NCI-H82 (cell line): ENCODE measurements at regions not wholly inside any gene's neighbourhood (a gene's known extent, or its start where the extent isn't known, plus 50 kb on each side); places are given as distances from the start of the nearest gene placed in this dataset.

ENCODE experiments used
- DNase-seq: peaks from one replicate; lab custom pipeline; 2025; lab: John Stamatoyannopoulos, UW

- no peak for DNase-seq
Measured at GRCh38 chr7:18153183-18153748, 125.6 kb upstream of the PRPS1L1 start.

- no peak for DNase-seq
Measured at GRCh38 chr7:18154726-18155125, 127.1 kb upstream of the PRPS1L1 start.

- no peak for DNase-seq
Measured at GRCh38 chr7:18157233-18157632, 129.6 kb upstream of the PRPS1L1 start.

- DNase-seq: no peak
Measured at GRCh38 chr7:18162657-18163056, 135.0 kb upstream of the PRPS1L1 start.

GRCh38 chr7:18163091-18163490, 135.4 kb upstream of the PRPS1L1 start:
- DNase-seq: no peak

- DNase-seq: no peak
Measured at GRCh38 chr7:18165166-18165565, 137.5 kb upstream of the PRPS1L1 start.

- no peak for DNase-seq
Measured at GRCh38 chr7:18166002-18166401, 138.4 kb upstream of the PRPS1L1 start.

GRCh38 chr7:18167815-18168214, 140.2 kb upstream of the PRPS1L1 start:
- DNase-seq: no peak

GRCh38 chr7:18174996-18175395, 147.3 kb upstream of the PRPS1L1 start:
- DNase-seq: no peak

- DNase-seq: no peak
Measured at GRCh38 chr7:18175801-18176450, 148.3 kb upstream of the PRPS1L1 start.

- DNase-seq: peak; percentile 8
Measured at GRCh38 chr7:18177129-18177814, 149.6 kb upstream of the PRPS1L1 start.

GRCh38 chr7:18177815-18178660, 150.4 kb upstream of the PRPS1L1 start:
- no peak for DNase-seq

GRCh38 chr7:18179093-18179492, 151.4 kb upstream of the PRPS1L1 start:
- peak; percentile 9 for DNase-seq

- no peak for DNase-seq
Measured at GRCh38 chr7:18180685-18181084, 153.0 kb upstream of the PRPS1L1 start.

GRCh38 chr7:18189500-18190126, 162.0 kb upstream of the PRPS1L1 start:
- no peak for DNase-seq

GRCh38 chr7:18191341-18191740, 163.7 kb upstream of the PRPS1L1 start:
- DNase-seq: no peak

GRCh38 chr7:18191862-18192625, 164.4 kb upstream of the PRPS1L1 start:
- DNase-seq: no peak

- DNase-seq: no peak
Measured at GRCh38 chr7:18194616-18195015, 167.0 kb upstream of the PRPS1L1 start.

GRCh38 chr7:18196638-18197037, 169.0 kb upstream of the PRPS1L1 start:
- DNase-seq: no peak

- no peak for DNase-seq
Measured at GRCh38 chr7:18198868-18199267, 171.2 kb upstream of the PRPS1L1 start.

- no peak for DNase-seq
Measured at GRCh38 chr7:18200266-18200665, 172.6 kb upstream of the PRPS1L1 start.
